RKO (cell line): ENCODE measurements at regions not wholly inside any gene's neighbourhood (a gene's known extent, or its start where the extent isn't known, plus 50 kb on each side); places are given as distances from the start of the nearest gene placed in this dataset.
"Not testable (repeated sequence)": the region's sequence is repeated elsewhere in the genome, so short reads cannot be mapped to it uniquely, and the experiment has no call there.

Experiments
- DNase-seq: peaks from one replicate; pipeline ENCODE4 v3.0.0-alpha.2; 2016; ENCODE audit warnings: low spot score

GRCh38 chr4:79743014-79743413 lies 330.0 kb downstream of the ANTXR2 start:
- DNase-seq = no peak

- no peak for DNase-seq
Observed at GRCh38 chr4:79739912-79740311, 331.9 kb upstream of the GK2 start.

- no peak for DNase-seq
Observed at GRCh38 chr4:79723507-79723906, 315.5 kb upstream of the GK2 start.

- no peak for DNase-seq
Observed at GRCh38 chr4:79700356-79700755, 292.3 kb upstream of the GK2 start.

GRCh38 chr4:79697444-79697843 lies 289.4 kb upstream of the GK2 start:
- no peak for DNase-seq

- DNase-seq = not testable (repeated sequence)
Observed at GRCh38 chr4:79696534-79696933, 288.5 kb upstream of the GK2 start.

GRCh38 chr4:79695848-79696247 lies 287.8 kb upstream of the GK2 start:
- no peak for DNase-seq

- DNase-seq = no peak
Observed at GRCh38 chr4:79689740-79690139, 281.7 kb upstream of the GK2 start.

- no peak for DNase-seq
Observed at GRCh38 chr4:79688691-79689090, 280.7 kb upstream of the GK2 start.

GRCh38 chr4:79687006-79687405 lies 279.0 kb upstream of the GK2 start:
- no peak for DNase-seq

- no peak for DNase-seq
Observed at GRCh38 chr4:79685542-79685941, 277.5 kb upstream of the GK2 start.

- no peak for DNase-seq
Observed at GRCh38 chr4:79684516-79684915, 276.5 kb upstream of the GK2 start.

- DNase-seq = no peak
Observed at GRCh38 chr4:79682801-79683530, 274.9 kb upstream of the GK2 start.

- DNase-seq = no peak
Observed at GRCh38 chr4:79682161-79682560, 274.1 kb upstream of the GK2 start.

- no peak for DNase-seq
Observed at GRCh38 chr4:79679859-79680258, 271.8 kb upstream of the GK2 start.

GRCh38 chr4:79678472-79679202 lies 270.6 kb upstream of the GK2 start:
- no peak for DNase-seq

GRCh38 chr4:79676705-79677104 lies 268.7 kb upstream of the GK2 start:
- no peak for DNase-seq

GRCh38 chr4:79674906-79675305 lies 266.9 kb upstream of the GK2 start:
- DNase-seq = not testable (repeated sequence)

- no peak for DNase-seq
Observed at GRCh38 chr4:79673898-79674297, 265.9 kb upstream of the GK2 start.

- no peak for DNase-seq
Observed at GRCh38 chr4:79673377-79673776, 265.3 kb upstream of the GK2 start.

- no peak for DNase-seq
Observed at GRCh38 chr4:79666875-79667274, 258.8 kb upstream of the GK2 start.

- DNase-seq = no peak
Observed at GRCh38 chr4:79666112-79666511, 258.1 kb upstream of the GK2 start.

GRCh38 chr4:79663865-79664264 lies 255.8 kb upstream of the GK2 start:
- DNase-seq = no peak

- DNase-seq = no peak
Observed at GRCh38 chr4:79663141-79663540, 255.1 kb upstream of the GK2 start.
